OCI-LY1 (cell line): ENCODE measurements at regions not wholly inside any gene's neighbourhood (a gene's known extent, or its start where the extent isn't known, plus 50 kb on each side); places are given as distances from the start of the nearest gene placed in this dataset.

ENCODE experiments used
- H2AFZ ChIP-seq: fragments of 200-600 bp; sonication (generic), shearing (Covaris generic); 2 replicates; pipeline ENCODE4 v1.6.0; 2014; ENCODE audit warnings: antibody characterized with exemption, mild to moderate bottlenecking, low read length
- H3F3A ChIP-seq: fragments of 200-600 bp; sonication (generic), shearing (Covaris generic); 2 replicates; pipeline ENCODE4 v1.6.0; 2014; ENCODE audit warnings: mild to moderate bottlenecking, antibody characterized with exemption, low read length, moderate library complexity; ENCODE audit not compliant: insufficient read depth
- H3K27ac ChIP-seq: fragments of 200-600 bp; sonication (generic); 2 replicates; pipeline ENCODE4 v1.5.1; 2014; ENCODE audit warnings: low read length, mixed run types, mild to moderate bottlenecking, low read depth; ENCODE audit not compliant: poor library complexity, severe bottlenecking
- H3K27me3 ChIP-seq: fragments of 200-600 bp; sonication (generic); 2 replicates; pipeline ENCODE4 v1.6.0; 2014; ENCODE audit warnings: antibody characterized with exemption, mild to moderate bottlenecking, low read length, moderate library complexity; ENCODE audit not compliant: insufficient read depth
- H3K36me3 ChIP-seq: fragments of 200-600 bp; sonication (generic); 2 replicates; pipeline ENCODE4 v1.6.1; 2014; ENCODE audit warnings: mild to moderate bottlenecking, antibody characterized with exemption, low read length, moderate library complexity, mixed read lengths; ENCODE audit not compliant: insufficient read depth
- H3K4me1 ChIP-seq: fragments of 200-600 bp; sonication (generic); 2 replicates; pipeline ENCODE4 v1.5.1; 2014; ENCODE audit warnings: mild to moderate bottlenecking, low read length, moderate library complexity; ENCODE audit not compliant: insufficient read depth, severe bottlenecking
- H3K4me2 ChIP-seq: fragments of 200-600 bp; sonication (generic), shearing (Covaris generic); 2 replicates; pipeline ENCODE4 v1.6.1; 2014; ENCODE audit warnings: low read length
- H3K4me3 ChIP-seq: fragments of 200-600 bp; sonication (generic); 2 replicates; pipeline ENCODE4 v1.5.1; 2014; ENCODE audit warnings: low read length, low read depth, mild to moderate bottlenecking, mixed read lengths; ENCODE audit not compliant: poor library complexity, severe bottlenecking
- H3K79me2 ChIP-seq: fragments of 200-600 bp; shearing (Covaris generic); 2 replicates; pipeline ENCODE4 v1.6.1; 2016; ENCODE audit warnings: mixed run types, low read length, mixed read lengths; ENCODE audit not compliant: insufficient read depth
- H3K9ac ChIP-seq: fragments of 200-600 bp; sonication (generic), shearing (Covaris generic); 2 replicates; pipeline ENCODE4 v1.6.1; 2014; ENCODE audit warnings: mild to moderate bottlenecking, low read length, mixed read lengths
- H3K9me2 ChIP-seq: fragments of 200-600 bp; sonication (generic), shearing (Covaris generic); 2 replicates; pipeline ENCODE4 v1.6.1; 2014; ENCODE audit warnings: low read depth, mild to moderate bottlenecking, low read length, mixed read lengths
- H3K9me3 ChIP-seq: fragments of 200-600 bp; shearing (Covaris generic); 2 replicates; pipeline ENCODE4 v1.6.1; 2014; ENCODE audit warnings: low read length, mixed read lengths
- H4K20me1 ChIP-seq: fragments of 200-600 bp; sonication (generic), shearing (Covaris generic); 2 replicates; pipeline ENCODE4 v1.6.0; 2016; ENCODE audit warnings: mild to moderate bottlenecking, low read length; ENCODE audit not compliant: insufficient read depth
- EZH2 ChIP-seq: fragments of 200-600 bp; sonication (generic), shearing (Covaris generic); IDR thresholded peaks from 2 replicates; pipeline ENCODE4 v1.8.0; 2017; ENCODE audit warnings: borderline replicate concordance, mixed run types, mild to moderate bottlenecking, antibody characterized with exemption, low read length, moderate library complexity, mixed read lengths
- TF ChIP-seq, protein P1 (sequence below): fragments of 200-600 bp; sonication (generic), shearing (Covaris generic); IDR thresholded peaks from 2 replicates; pipeline ENCODE4 v1.5.1; 2017; ENCODE audit warnings: mild to moderate bottlenecking, antibody characterized with exemption, low read length, moderate library complexity, mixed read lengths

DNA sequence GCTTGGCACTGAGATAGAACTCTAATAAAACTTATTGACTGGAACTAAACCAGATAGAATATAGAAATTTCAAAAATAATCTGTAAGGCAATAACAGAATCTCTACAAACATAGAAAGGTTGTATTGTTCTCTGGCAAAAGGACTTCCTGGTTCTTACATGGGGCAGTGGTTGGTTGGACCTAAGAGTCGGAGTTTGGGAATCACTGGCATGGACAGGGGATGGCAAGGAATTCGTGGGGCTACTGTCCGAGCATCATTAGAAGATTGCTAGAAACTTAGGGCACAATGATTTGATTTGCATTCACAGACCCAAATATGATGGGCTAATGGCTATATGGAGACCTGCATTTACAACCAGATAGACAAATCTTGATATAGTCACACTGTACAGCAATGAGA is 103.8 kb upstream of the GOT2 start:
- Histone ChIP-seq H3K9me3 (no peaks in the 10 kb centered on the region), H3K4me2 (no peak overlapping the region), H3K9ac (no peak overlapping the region), H2AFZ (no peak overlapping the region), H3K79me2 (no peaks in the 10 kb centered on the region), H3K9me2 (no peaks in the 10 kb centered on the region), H3K36me3 (no peaks in the 10 kb centered on the region), H3K4me1 (no peaks in the 10 kb centered on the region), H3K27ac (no peak overlapping the region), H3K27me3 (no peaks in the 10 kb centered on the region), H3K4me3 (no peak overlapping the region), H3F3A (no peaks in the 10 kb centered on the region), H4K20me1 (no peaks in the 10 kb centered on the region)
- TF ChIP-seq EZH2, result no peak
- TF ChIP-seq, protein P1, sequence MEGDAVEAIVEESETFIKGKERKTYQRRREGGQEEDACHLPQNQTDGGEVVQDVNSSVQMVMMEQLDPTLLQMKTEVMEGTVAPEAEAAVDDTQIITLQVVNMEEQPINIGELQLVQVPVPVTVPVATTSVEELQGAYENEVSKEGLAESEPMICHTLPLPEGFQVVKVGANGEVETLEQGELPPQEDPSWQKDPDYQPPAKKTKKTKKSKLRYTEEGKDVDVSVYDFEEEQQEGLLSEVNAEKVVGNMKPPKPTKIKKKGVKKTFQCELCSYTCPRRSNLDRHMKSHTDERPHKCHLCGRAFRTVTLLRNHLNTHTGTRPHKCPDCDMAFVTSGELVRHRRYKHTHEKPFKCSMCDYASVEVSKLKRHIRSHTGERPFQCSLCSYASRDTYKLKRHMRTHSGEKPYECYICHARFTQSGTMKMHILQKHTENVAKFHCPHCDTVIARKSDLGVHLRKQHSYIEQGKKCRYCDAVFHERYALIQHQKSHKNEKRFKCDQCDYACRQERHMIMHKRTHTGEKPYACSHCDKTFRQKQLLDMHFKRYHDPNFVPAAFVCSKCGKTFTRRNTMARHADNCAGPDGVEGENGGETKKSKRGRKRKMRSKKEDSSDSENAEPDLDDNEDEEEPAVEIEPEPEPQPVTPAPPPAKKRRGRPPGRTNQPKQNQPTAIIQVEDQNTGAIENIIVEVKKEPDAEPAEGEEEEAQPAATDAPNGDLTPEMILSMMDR, result no peak

DNA sequence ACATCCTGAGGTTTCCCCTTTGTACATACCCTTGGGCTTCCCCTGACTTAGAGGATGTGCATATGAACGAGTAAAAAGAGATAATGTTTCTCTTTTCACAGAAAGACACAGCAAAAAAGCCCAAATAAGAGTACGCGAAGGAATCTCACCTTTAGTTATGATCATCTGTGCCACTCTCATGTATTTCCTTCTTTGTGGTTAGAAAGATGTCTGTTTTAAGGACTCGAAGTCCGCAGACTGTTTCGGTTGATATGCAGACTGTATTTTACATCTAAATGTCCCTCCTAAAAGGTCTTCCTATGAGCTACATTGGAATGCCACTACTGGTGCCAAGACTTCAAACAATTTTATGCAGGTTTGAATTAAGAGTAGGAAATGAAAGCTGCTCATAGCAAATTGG is 102.3 kb upstream of the GOT2 start:
- no peak for TF ChIP-seq EZH2
- TF ChIP-seq, protein P1, result no peak
- H2AFZ ChIP-seq, result no peak overlapping the region
- no peak overlapping the region for H3K4me3 ChIP-seq
- no peak overlapping the region for H3K27ac ChIP-seq
- H3K9ac ChIP-seq, result no peak overlapping the region
- H3K9me3 ChIP-seq, result no peaks in the 10 kb centered on the region
- no peaks in the 10 kb centered on the region for H3K9me2 ChIP-seq
- no peak overlapping the region for H3K4me2 ChIP-seq
- H3K4me1 ChIP-seq, result no peaks in the 10 kb centered on the region
- H3K36me3 ChIP-seq, result no peaks in the 10 kb centered on the region
- H3F3A ChIP-seq, result no peaks in the 10 kb centered on the region
- no peaks in the 10 kb centered on the region for H4K20me1 ChIP-seq
- H3K79me2 ChIP-seq, result no peaks in the 10 kb centered on the region
- H3K27me3 ChIP-seq, result no peaks in the 10 kb centered on the region

DNA sequence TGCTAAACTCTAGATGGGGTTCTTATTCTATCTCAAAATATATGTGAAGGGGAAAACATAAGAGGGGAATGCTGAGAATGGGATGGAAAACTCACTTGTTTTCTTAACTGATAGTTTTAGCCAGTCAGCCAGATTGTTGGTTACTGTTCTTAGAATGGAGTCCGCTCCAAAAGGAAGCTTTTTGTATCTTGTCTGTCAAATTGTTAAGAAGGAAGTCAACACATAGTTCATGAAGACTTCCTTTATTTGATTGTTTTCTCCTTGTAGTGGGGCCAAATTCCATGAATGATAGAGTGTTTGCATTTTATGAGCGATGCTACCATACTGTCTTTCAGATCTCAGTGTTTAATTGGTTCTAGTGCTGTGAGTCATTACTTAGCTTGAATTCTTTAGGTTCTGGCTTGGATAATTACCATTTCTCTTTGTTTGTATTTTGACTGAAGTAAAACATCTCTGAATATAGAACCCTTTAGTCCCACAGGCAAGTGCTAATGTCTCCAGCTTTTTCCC is 98.3 kb upstream of the GOT2 start:
- Histone ChIP-seq H3K9ac (no peak overlapping the region), H3K4me3 (no peak overlapping the region), H3K4me2 (no peak overlapping the region), H4K20me1 (no peaks in the 10 kb centered on the region), H3K36me3 (no peaks in the 10 kb centered on the region), H3K9me3 (no peaks in the 10 kb centered on the region), H3K9me2 (no peaks in the 10 kb centered on the region), H2AFZ (no peak overlapping the region), H3K79me2 (no peaks in the 10 kb centered on the region), H3F3A (no peaks in the 10 kb centered on the region), H3K4me1 (no peaks in the 10 kb centered on the region), H3K27ac (no peak overlapping the region), H3K27me3 (no peaks in the 10 kb centered on the region)
- no peak for TF ChIP-seq EZH2
- TF ChIP-seq, protein P1, result no peak
